ENCODE measurements at regions not wholly inside any gene's neighbourhood (a gene's known extent, or its start where the extent isn't known, plus 50 kb on each side); places are given as distances from the start of the nearest gene placed in this dataset.
"Not testable (repeated sequence)": the region's sequence is repeated elsewhere in the genome, so short reads cannot be mapped to it uniquely, and the experiment has no call there.

DNA sequence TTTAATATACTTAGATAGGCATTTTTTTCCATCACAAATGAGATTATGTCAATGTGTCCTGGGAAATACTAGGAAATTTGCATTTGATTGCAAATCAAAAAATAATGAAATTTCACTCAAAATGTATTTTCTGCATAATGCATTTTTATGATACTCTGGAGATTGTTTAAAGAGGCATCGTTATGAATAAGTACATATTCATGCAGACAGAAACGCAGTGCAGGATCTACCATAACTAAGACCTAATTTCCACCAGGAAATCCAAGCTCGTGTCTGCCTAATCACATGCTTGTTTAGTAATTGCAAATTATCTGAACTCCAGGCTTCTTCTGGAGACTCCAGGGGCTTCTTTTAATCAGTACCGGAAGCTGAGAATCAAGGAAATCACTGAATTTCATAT, 163.5 kb upstream of the MXRA5 start:
- Histone ChIP-seq H3K36me3 (ENCODE audit: control insufficient read depth, insufficient read depth, low read length, severe bottlenecking) (no peaks in the 10 kb centered on the region), H3K4me1 (ENCODE audit: control insufficient read depth, insufficient read depth, low read length) (peaks cover 8% of the 10 kb centered on the region), H3K9me3 (ENCODE audit: control insufficient read depth, low read length) (no peaks in the 10 kb centered on the region), H3K27me3 (replicated peaks; ENCODE audit: control insufficient read depth, insufficient read depth, low read length) (no peaks in the 10 kb centered on the region), H3K9ac (ENCODE audit: low read length) (no peak overlapping the region), H3K4me3 (ENCODE audit: low read length) (no peak overlapping the region)
- DNase-seq (ENCODE audit: low read depth), result no peak

DNA sequence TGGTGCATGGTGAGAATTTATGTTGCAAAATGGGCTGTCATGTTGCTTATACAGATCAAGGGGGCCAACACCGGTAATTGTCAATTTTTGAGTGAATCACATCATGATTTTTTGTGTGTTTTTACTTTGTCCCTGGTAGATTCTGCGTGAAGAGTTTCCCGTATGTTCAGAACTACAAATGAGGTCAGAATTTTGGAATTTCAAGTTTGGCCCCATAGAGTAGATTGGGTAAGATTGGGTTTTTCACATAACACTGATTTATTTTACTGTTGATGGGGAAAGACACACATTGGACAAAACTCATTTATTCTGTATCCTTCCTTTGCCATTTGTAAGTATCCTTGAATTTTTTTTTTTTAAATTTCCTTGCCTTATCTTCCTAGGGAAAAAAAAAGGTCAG, 158.5 kb upstream of the MXRA5 start:
- Histone ChIP-seq H3K27me3 (replicated peaks; ENCODE audit: control insufficient read depth, insufficient read depth, low read length) (no peaks in the 10 kb centered on the region), H3K4me1 (ENCODE audit: control insufficient read depth, insufficient read depth, low read length) (peaks cover 7% of the 10 kb centered on the region), H3K4me3 (ENCODE audit: low read length) (no peak overlapping the region), H3K36me3 (ENCODE audit: control insufficient read depth, insufficient read depth, low read length, severe bottlenecking) (no peaks in the 10 kb centered on the region), H3K9ac (ENCODE audit: low read length) (peak overlapping the region; percentile 22), H3K9me3 (ENCODE audit: control insufficient read depth, low read length) (no peaks in the 10 kb centered on the region)
- DNase-seq (ENCODE audit: low read depth), result no peak

DNA sequence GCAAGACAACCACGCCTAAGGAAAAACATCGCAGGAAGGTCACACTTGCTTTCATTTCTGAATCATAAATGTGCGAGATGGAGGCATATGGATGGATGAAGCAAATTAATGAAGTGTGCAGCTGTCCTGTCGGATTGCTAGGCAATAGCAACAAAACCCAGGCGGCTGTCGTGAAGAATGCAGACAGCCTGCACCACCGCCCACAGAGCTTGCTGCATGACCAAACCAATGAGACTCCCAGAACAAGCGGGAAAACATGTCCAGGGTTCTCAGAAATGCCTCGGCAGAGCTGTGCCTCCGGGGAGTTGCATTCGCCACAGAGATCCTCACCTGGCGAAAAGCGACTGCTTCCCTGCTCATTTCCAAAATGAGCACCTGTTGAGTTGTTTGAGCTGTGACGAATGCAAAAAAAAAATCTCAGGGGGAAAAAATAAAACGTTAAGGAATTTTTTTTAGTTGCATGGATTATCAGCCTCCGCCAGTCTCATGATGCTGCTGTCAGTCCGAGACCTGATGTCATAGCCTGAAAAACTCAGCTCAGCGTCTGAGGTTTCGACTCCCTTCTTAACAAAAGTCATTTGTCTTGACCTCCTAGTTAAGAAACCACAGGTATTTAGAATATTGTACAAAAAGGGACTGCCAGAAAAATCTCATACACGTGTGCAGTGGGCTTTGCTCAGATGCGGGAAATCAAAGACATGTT, 155.5 kb upstream of the MXRA5 start:
- peaks cover 7% of the 10 kb centered on the region for H3K4me1 ChIP-seq (ENCODE audit: control insufficient read depth, insufficient read depth, low read length)

DNA sequence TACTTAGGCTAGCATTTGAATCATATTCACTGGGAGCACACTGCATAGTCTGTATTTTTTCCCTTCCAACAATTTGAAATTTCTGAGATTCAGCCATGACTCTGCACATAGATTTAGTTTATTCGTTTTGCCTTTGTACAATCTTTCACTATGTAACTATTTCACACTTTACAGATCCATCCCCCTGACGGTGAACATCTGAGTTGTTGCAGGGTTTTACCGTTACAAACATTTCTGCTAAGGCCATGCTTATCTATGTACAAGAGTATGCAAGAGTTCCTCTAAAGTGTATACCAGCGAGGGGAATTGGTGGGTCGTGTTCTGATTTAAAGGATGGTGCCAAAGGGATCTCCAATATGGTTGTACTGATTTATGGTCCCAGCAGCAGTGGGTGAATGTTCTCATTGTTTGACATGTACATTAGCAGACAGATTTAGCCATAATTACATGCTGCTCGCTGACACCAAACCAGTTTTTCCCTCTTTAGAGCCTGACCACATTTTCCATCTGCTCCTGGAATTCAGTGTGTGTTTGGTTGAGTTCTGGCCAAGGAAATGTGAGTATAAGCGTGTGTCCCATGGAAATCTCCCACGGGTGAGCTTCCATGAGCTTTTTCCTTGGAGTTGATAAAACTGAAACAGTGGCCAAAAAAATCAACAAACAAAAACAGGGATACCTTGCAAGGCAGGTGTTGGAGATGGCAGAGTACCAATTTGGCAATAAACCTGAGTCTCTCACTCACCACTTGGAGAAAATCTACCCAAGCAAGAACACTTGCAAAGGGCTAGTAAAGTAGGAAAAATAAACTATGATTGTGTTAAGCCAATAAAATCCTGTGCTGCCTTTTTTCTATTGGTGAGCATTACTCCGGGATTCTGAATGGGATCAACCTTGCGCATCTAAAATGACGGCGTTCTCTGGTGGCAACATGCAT, 149.7 kb upstream of the MXRA5 start:
- DNase-seq (ENCODE audit: low read depth); H3K9me3 ChIP-seq (ENCODE audit: control insufficient read depth, low read length); H3K4me3 ChIP-seq (ENCODE audit: low read length); H3K4me1 ChIP-seq (ENCODE audit: control insufficient read depth, insufficient read depth, low read length); H3K27me3 ChIP-seq (replicated peaks; ENCODE audit: control insufficient read depth, insufficient read depth, low read length); H3K36me3 ChIP-seq (ENCODE audit: control insufficient read depth, insufficient read depth, low read length, severe bottlenecking); H3K9ac ChIP-seq (ENCODE audit: low read length): not testable (repeated sequence)

More for the DNA sequence above, 155.5 kb upstream of the MXRA5 start:
- peak; percentile 40 for DNase-seq (ENCODE audit: low read depth)
- no peaks in the 10 kb centered on the region for H3K9me3 ChIP-seq (ENCODE audit: control insufficient read depth, low read length)
- no peaks in the 10 kb centered on the region for H3K27me3 ChIP-seq (replicated peaks; ENCODE audit: control insufficient read depth, insufficient read depth, low read length)
- no peaks in the 10 kb centered on the region for H3K36me3 ChIP-seq (ENCODE audit: control insufficient read depth, insufficient read depth, low read length, severe bottlenecking)
- no peak overlapping the region for H3K9ac ChIP-seq (ENCODE audit: low read length)
- H3K4me3 ChIP-seq (ENCODE audit: low read length), result no peak overlapping the region

DNA sequence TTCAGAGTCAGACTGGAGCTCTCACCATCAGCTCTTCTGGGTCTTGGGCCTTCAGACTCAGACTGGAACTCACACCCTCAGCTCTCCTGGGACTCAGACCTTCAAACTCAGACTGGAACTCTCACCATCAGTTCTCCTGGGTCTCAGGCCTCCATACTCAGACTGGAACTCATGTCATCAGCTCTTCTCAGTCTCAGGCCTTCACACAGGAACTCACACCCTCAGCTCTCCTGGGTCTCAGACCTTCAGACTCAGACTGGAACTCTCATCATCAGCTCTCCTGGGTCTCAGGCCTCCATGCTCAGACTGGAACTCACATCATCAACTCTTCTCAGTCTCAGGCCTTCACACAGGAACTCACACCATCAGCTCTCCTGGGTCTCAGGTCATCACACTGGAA, 147.2 kb upstream of the MXRA5 start:
- H3K9me3 ChIP-seq (ENCODE audit: control insufficient read depth, low read length), result no peaks in the 10 kb centered on the region
- H3K4me3 ChIP-seq (ENCODE audit: low read length), result no peak overlapping the region
- H3K27me3 ChIP-seq (replicated peaks; ENCODE audit: control insufficient read depth, insufficient read depth, low read length), result no peaks in the 10 kb centered on the region
- no peaks in the 10 kb centered on the region for H3K4me1 ChIP-seq (ENCODE audit: control insufficient read depth, insufficient read depth, low read length)
- no peak for DNase-seq (ENCODE audit: low read depth)
- H3K36me3 ChIP-seq (ENCODE audit: control insufficient read depth, insufficient read depth, low read length, severe bottlenecking), result no peaks in the 10 kb centered on the region
- no peak overlapping the region for H3K9ac ChIP-seq (ENCODE audit: low read length)

DNA sequence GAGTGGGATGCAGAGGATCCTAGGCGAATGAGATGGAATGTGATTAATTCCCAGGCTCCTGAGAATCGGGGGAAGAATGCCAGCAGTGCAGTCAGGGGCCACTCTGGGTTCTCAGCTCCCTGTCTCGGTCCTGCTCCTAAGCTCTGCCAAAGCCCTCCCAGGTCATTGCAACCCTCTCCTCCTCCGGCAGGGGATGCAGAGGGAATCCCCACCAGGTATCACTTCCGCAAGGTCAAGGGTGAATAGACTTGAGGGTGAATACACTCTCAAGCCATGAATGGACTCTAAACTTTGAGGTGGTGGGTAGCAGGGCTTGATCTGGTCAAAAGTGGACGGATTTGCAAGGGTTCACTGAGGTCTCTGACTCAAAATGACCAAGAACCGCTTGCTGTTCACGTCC, 139.3 kb upstream of the MXRA5 start:
- no peak for DNase-seq (ENCODE audit: low read depth)

DNA sequence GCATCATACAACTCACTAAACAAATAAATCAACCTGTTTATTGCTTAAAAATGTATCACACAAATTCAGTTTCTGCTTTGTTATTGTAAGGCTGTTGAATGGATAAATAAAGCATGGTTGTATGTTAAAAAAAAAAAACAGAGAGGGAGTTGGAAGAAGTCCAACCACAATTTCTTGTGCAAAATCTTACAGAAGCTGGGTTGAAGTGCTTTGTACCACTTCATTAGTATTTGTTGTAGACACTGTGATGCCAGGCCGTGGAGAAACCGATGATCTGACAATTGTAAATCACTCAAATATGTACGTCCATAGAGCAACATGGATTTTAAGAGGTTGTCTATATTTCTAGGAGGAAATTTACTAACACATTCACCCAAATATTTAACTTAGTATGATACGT, 132.6 kb upstream of the MXRA5 start:
- Histone ChIP-seq H3K4me1 (ENCODE audit: control insufficient read depth, insufficient read depth, low read length) (no peaks in the 10 kb centered on the region), H3K9me3 (ENCODE audit: control insufficient read depth, low read length) (no peaks in the 10 kb centered on the region), H3K9ac (ENCODE audit: low read length) (no peak overlapping the region), H3K36me3 (ENCODE audit: control insufficient read depth, insufficient read depth, low read length, severe bottlenecking) (no peaks in the 10 kb centered on the region), H3K4me3 (ENCODE audit: low read length) (no peak overlapping the region), H3K27me3 (replicated peaks; ENCODE audit: control insufficient read depth, insufficient read depth, low read length) (no peaks in the 10 kb centered on the region)
- no peak for DNase-seq (ENCODE audit: low read depth)

More for the DNA sequence above, 139.3 kb upstream of the MXRA5 start:
- Histone ChIP-seq H3K27me3 (replicated peaks; ENCODE audit: control insufficient read depth, insufficient read depth, low read length) (no peaks in the 10 kb centered on the region), H3K4me3 (ENCODE audit: low read length) (no peak overlapping the region), H3K9me3 (ENCODE audit: control insufficient read depth, low read length) (no peaks in the 10 kb centered on the region), H3K4me1 (ENCODE audit: control insufficient read depth, insufficient read depth, low read length) (no peaks in the 10 kb centered on the region), H3K36me3 (ENCODE audit: control insufficient read depth, insufficient read depth, low read length, severe bottlenecking) (no peaks in the 10 kb centered on the region), H3K9ac (ENCODE audit: low read length) (no peak overlapping the region)

DNA sequence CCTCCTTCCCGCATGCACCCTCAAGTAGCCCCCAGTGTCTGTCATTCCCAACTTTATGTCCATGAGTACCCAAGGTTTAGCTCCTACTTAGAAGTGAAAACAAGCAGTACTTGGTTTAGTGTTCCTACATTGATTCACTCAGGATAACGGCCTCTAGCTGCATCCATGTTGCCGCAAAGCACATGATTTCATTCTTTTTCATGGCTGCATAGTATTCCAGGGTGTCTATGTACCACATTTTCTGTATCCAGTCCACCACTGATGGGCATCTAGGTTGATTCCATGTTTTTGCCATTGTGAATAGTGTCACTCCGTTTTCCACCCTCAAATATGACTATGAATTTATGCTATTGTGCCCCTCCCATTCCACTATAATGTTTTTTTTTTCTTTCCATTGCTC, 130.5 kb upstream of the MXRA5 start:
- Histone ChIP-seq H3K36me3 (ENCODE audit: control insufficient read depth, insufficient read depth, low read length, severe bottlenecking) (no peaks in the 10 kb centered on the region), H3K9me3 (ENCODE audit: control insufficient read depth, low read length) (no peaks in the 10 kb centered on the region), H3K9ac (ENCODE audit: low read length) (no peak overlapping the region), H3K27me3 (replicated peaks; ENCODE audit: control insufficient read depth, insufficient read depth, low read length) (no peaks in the 10 kb centered on the region), H3K4me3 (ENCODE audit: low read length) (no peak overlapping the region), H3K4me1 (ENCODE audit: control insufficient read depth, insufficient read depth, low read length) (no peaks in the 10 kb centered on the region)
- DNase-seq (ENCODE audit: low read depth), result no peak

DNA sequence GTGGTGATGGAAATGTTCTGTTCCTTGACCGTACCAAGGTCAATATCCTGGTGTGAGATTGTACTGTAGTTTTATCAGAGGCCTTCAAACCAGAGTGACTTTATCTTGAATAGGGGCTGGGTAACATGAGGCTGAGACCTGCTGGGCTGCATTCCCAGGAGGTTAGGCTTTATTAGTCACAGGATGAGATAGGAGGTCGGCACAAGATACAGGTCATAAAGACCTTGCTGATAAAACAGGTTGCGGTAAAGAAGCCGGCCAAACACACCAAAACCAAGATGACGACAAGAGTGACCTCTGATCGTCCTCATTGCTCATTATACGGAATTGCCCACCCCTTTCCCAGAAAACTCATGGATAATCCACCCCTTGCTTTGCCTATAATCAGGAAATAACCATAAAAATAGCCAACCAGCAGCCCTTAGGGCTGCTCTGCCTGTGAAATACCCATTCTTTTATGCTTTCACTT, 123.8 kb upstream of the MXRA5 start:
- H3K9me3 ChIP-seq (ENCODE audit: control insufficient read depth, low read length); H3K27me3 ChIP-seq (replicated peaks; ENCODE audit: control insufficient read depth, insufficient read depth, low read length); H3K4me1 ChIP-seq (ENCODE audit: control insufficient read depth, insufficient read depth, low read length); H3K9ac ChIP-seq (ENCODE audit: low read length); DNase-seq (ENCODE audit: low read depth); H3K4me3 ChIP-seq (ENCODE audit: low read length); H3K36me3 ChIP-seq (ENCODE audit: control insufficient read depth, insufficient read depth, low read length, severe bottlenecking): not testable (repeated sequence)

DNA sequence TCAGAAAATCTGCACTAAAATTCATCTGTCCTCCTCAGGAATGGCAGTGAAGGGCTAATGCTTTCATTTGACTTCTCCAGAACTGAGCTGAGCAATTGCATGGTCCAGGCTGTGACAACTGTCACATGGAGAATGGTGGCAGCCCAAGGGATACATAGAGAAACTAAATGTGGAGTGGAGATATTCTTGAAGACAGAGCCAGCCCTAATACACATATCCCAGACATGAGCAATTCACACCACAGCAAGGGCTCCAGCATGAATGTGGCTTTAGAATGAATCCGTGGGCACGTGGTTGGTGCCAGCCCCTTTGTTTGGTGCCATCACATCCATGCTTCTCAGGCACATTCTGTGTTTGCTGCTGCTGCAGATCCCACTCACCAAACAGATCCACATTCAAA, 121.6 kb upstream of the MXRA5 start:
- Histone ChIP-seq H3K9ac (ENCODE audit: low read length) (no peak overlapping the region), H3K27me3 (replicated peaks; ENCODE audit: control insufficient read depth, insufficient read depth, low read length) (no peaks in the 10 kb centered on the region), H3K9me3 (ENCODE audit: control insufficient read depth, low read length) (no peaks in the 10 kb centered on the region), H3K4me1 (ENCODE audit: control insufficient read depth, insufficient read depth, low read length) (no peaks in the 10 kb centered on the region), H3K36me3 (ENCODE audit: control insufficient read depth, insufficient read depth, low read length, severe bottlenecking) (no peaks in the 10 kb centered on the region), H3K4me3 (ENCODE audit: low read length) (no peak overlapping the region)
- DNase-seq (ENCODE audit: low read depth), result no peak

DNA sequence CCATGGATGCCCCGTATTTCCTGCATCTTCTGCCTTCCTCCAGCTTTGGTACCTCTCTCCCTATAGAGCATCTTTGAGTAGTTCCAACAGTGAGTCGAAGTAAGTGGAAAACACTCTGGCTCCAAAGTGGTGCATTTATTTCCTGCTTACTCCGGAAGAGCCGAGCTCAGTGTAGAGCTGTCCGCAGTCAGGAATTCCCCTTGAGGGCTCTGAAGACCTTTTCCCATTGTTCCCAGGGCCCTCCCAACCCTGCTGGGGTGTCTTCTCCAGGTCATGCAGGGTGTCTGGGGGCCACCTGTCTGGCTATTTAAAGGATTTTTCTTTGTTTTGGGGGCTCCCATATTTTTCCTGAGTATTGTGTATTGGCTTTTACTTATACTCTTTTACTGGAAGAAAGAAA, 118.6 kb upstream of the MXRA5 start:
- no peak for DNase-seq (ENCODE audit: low read depth)
- H3K27me3 ChIP-seq (replicated peaks; ENCODE audit: control insufficient read depth, insufficient read depth, low read length), result no peaks in the 10 kb centered on the region
- H3K4me3 ChIP-seq (ENCODE audit: low read length), result no peak overlapping the region
- H3K9me3 ChIP-seq (ENCODE audit: control insufficient read depth, low read length), result no peaks in the 10 kb centered on the region
- no peaks in the 10 kb centered on the region for H3K36me3 ChIP-seq (ENCODE audit: control insufficient read depth, insufficient read depth, low read length, severe bottlenecking)
- H3K4me1 ChIP-seq (ENCODE audit: control insufficient read depth, insufficient read depth, low read length), result peaks cover 13% of the 10 kb centered on the region
- H3K9ac ChIP-seq (ENCODE audit: low read length), result no peak overlapping the region
